SKM-1 treated with dmso at 0.1 percent for 144 hours (cell line): ENCODE measurements at regions not wholly inside any gene's neighbourhood (a gene's known extent, or its start where the extent isn't known, plus 50 kb on each side); places are given as distances from the start of the nearest gene placed in this dataset.

Source experiments
- DNase-seq: peaks from one replicate; lab custom pipeline; 2025; ENCODE audit not compliant: unreplicated experiment; lab: John Stamatoyannopoulos, UW

DNA sequence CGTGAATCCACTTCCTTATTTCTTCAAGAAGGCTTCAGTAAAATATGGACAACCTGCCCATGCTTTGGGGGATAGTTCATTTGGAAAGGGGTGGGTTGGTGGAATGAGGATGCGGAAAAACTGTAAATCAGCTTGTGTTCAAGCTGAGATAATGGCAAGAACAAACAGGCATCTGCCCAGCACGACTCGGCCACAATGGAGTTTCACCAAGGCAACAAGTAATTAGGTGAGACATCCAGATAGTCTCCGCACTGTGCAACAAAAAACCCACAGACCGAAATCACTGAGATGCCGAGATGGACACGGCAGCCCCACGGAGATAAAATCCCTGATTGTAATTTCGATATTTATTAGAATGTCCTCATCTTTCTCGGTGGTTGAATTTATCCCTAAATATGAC, 455.2 kb downstream of the AJAP1 start:
- no peak for DNase-seq

DNA sequence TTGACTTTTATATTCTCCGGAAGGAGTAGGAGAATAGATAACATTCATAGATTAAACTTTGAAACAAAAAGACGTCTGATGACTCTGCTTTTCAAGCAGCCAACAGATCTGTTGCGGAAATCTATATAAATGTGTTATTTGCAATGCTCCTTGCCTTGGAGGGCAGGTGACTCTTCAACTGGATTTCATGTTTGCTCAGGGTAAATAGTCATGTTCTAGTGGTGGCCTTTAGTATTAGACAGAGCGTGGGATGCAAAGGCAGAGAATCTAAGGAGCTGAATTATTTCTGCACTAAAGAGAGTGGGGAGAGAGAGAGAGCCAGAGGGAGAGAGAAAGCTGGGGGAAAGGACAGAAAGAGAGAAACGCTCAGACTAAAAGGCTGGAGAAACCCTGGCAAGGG, 454.3 kb downstream of the AJAP1 start:
- DNase-seq: no peak

GRCh38 chr1:5105744-5106143, 451.3 kb downstream of the AJAP1 start:
- no peak for DNase-seq

DNA sequence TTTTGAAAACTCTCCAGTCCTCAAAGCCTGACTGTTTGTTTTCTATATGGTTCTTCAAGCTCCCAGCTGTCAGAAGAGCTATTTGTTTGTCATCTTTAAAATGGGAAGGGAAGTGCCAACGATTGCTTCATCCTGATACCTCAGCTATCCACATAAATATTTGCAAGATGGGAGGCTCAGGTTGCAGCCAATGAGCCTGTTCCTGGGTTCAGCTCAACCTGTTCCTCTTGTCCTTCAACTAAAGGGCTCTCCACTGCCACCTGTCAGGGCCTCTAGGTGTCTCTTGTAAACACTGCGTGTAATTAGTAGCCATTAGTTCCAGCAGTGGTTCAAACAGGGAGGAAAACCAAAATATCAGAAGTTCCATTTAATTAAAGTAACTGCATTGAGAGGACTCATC, 445.1 kb downstream of the AJAP1 start:
- no peak for DNase-seq

DNA sequence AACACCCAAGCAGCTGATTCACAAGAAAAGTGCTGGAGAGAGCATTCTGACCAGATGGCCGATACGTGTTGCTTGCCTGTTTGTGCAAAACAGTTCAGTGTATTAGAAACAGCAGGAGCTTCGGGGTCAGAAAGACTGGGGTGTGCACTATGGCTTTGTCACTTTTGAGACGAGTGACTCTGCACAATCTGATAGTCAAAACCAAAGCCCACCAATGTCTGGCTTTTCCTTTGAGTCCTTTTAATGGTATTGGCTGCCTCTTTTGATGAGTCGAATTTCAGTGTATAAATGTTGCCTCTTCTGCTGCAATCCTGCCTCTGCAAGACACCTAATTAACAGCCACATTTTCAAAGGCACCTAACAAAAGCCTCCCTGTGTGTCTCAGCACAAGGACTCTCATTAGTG, 444.6 kb downstream of the AJAP1 start:
- DNase-seq: no peak

DNA sequence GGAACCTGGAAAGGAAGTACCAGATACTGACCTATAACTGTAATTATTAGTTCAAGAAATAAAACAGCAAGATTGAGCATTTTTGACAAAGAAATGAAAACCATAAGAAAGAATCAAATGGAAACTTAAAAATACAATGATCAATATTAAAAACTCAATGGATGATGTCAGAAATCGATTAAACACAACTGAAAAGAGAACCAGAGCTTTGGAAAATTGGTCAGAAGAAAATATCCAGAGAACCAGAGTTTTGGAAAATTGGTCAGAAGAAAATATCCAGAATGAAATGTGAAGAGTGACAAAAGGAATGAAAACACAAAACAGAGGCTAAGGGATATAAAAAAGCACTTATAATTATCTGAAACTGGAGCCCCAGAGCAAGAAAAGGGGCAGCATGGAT, 438.6 kb downstream of the AJAP1 start:
- DNase-seq: no peak

- DNase-seq: no peak
Observed at GRCh38 chr1:5084676-5085075, 430.3 kb downstream of the AJAP1 start.

DNA sequence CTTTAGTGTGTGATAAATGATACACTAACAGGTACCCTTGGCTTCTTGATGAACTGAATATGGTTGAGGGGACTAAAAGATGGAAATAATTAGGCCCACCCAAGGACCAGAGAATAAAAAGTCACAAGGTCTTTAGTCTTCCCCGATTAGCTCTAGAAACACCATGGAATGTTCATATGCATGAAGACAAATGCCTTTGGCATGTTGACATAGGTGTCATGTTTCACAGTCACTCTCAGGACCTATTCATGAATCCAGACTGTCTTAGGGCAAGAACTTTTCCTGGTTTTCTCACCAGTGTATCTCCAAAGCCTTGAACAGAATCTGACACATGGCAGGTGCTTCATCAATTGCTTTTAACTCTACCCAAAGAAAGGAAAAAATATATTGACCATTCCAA, 412.8 kb downstream of the AJAP1 start:
- no peak for DNase-seq

DNA sequence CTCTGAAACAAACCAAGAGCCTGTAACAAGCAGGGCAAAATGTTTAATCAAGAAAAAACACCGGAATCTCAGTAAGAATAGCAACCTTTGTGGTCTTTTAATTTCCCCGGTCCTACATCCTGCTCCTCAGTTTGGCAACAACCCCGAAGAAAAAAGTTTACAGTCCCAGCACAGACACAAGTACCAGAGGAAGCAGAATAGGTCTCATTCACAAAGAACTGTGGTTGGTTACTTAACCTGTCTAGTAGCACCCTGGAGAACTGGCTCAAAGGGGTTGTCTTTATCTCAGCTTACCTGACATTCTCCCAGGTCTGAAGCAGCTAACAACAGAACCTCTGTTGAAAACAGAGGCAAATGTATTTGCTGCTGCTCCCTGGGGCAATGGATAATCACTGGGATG, 399.3 kb downstream of the AJAP1 start:
- no peak for DNase-seq

GRCh38 chr1:5029136-5029535, 374.7 kb downstream of the AJAP1 start:
- no peak for DNase-seq

DNA sequence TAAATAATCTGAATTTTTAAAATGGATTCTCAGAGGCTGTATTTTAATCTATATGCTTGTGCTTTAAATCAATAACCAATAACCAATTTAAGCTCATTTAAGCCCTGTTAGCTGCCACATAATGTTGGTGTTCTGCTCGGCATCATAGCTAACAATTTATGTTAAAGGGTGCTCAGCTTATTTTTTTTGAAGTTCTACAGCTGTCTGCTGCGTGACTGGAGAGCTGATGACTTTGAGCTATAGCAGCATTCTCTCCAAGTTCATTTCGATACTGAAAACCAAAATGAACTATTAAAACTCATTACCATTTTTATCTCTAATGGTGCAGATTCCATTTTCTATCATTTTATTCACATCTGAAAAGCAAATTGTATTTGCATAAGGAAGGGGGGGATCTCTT, 357.8 kb downstream of the AJAP1 start:
- DNase-seq: no peak

DNA sequence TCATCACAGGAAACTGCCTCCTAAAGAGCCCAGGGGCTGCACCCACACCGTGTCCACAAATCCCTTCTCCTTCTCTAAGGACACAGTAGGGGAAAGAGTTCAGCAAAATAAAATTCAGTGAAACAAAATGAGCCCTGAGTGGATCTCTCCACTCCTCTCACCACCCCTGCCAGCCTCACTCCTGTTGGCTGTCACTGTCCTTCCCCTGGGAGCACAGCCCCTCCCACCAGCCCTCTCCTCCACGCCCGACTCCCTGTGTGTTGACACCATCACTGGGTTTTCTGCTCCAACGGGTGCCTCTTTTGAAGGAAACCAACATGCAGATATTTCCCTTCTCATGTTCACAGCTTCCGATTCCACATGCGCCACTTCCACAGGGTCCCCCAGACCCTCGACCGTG, 356.2 kb downstream of the AJAP1 start:
- DNase-seq: no peak

DNA sequence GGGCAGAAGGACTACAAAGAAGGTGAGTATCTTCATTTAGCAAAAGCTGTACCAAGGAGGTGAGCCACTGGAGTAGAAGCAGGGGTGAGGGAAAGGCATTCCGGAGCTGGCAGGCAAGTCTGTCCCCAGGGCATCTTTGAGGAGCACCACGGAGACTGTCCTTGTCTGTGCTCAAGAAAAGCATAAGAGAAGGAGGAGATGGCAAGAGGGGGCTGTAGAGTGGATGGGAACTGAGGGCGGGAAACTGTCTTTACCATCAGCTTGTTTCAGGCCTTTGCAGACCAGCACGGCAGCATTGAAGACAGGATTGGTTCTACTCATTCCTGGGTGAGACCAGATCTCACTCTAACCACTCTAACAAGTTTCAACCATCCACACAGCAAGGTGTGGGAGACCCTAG, 355.8 kb downstream of the AJAP1 start:
- DNase-seq: no peak

DNA sequence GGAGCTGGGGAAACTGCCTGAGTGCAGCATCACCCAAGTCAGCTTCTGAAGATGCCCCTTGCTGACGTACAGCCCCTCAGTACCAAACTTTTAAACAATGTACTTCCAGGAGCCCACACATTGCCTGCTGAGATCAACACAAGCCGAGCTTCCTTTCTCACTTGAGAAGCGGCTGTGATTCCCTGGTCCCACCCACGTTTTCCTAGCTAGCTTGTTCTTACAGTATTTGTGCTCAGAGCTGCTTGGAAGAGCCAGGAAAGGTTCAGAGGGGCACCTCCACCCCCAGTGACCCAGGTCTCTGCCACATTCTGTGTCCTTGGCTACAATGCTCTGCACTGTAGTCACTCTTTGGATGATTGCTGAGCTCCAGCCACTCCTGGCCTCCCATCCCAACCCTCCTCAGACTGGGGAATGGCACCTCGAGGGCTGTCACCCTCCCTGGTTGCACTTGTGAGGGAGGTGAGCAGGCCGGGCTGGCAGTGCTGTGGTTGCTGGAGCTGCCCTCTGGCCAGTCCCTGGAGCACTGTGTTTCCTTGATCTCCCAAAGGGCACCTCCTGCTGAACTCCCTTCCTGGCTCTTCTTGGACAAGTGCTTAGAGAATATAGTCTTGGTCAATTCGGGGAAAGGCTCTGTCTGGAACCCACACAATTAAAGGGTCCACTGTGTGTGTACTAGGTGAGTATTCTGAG, 355.1 kb downstream of the AJAP1 start:
- no peak for DNase-seq

GRCh38 chr1:5005171-5005570, 350.8 kb downstream of the AJAP1 start:
- no peak for DNase-seq

DNA sequence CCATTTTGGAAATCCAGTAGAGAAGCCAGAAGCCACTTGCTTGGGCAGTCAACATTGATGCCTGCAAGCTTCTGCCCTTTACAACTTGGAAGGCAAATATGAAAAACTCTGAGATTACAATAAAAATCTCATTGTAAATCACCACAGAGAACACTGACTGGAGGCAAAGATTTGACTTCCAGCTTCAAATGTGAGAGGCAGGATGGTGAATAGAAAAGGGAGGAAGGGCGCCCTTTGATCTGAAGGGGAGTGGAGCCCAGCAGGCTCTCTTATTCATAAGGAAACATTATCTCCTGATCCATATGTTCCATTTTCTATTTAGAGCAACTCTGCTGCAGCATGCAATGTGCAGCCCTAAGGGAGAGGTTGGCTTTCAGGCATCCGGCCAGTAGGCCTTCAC, 348.3 kb downstream of the AJAP1 start:
- no peak for DNase-seq

DNA sequence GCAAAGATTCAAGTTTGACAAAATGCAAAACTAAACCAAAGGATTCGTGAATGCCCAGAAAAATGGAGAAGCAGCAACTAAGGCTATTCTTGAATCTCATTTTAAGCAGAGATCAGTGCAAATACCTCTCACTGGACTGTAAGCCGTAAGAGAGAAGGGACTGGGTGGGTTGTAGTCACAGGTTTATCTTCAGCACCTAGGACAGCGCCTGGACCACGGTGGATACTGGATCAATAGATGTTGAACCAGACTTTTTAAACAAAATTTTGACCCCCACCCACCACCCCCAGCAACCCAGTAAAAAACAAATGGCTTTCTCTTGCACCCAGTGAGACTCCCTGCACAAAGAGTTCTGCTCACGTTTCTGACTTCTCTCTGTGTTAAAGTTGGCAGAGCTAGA, 347.1 kb downstream of the AJAP1 start:
- DNase-seq: no peak

- DNase-seq: no peak
Observed at GRCh38 chr1:4986306-4986705, 331.9 kb downstream of the AJAP1 start.

GRCh38 chr1:4984841-4985240, 330.4 kb downstream of the AJAP1 start:
- no peak for DNase-seq

DNA sequence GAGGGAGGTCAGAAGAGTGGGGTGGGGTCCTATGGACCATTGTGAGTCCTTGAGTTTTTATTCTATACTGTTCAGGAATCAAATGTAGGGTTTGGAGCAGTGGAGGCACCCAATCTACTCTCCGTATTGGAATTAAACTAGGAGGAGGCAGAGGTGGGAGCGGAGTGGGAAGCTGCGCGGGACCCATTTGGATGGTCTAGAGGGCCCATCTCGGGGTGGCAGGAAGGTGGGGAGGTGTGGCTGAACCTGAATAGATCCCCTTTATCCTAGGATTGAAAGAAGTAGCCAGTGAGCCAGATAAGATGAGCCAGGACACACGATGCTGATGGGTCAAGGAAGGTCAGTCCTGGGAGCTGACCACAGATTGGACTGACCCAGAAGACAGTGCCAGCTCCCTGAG, 325.8 kb downstream of the AJAP1 start:
- no peak for DNase-seq

DNA sequence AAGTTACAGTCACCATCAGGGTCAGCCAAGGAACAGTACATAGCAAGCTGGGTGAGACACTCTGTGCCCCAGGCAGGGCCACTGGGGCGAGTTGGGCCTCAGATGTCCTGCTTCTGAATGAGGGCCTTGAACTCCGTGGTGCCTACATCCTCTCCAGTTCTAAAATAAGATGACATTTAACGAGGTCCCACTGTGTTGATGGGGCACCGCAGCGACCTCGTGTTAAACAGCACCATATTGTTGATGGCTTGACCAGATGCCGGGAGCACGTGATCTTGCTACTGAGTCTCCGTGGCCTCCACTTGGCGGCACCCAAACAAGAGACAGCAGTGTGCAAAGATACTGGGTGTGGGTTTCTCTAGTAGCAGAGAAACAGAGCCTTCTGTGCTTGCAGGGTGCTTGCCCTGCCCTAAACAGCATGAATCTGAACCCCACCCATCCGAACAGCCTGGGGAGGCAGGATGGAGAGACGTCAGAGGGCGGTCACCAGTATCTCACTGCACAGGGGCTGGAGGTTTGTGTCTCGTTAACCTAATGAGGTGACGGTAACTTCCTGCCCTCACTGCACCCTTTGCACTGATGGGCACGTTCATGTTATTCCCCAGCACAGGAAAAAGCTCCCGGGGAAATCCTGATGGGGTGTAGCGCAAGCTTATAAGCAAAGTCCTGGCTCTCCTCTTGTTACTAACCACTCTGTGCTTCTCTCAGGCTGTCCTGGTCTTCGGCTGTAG, 324.4 kb downstream of the AJAP1 start:
- DNase-seq: no peak

GRCh38 chr1:4977701-4978100, 323.3 kb downstream of the AJAP1 start:
- no peak for DNase-seq

- no peak for DNase-seq
Observed at GRCh38 chr1:4976859-4977440, 322.5 kb downstream of the AJAP1 start.
